HT-29 (cell line): ENCODE measurements at regions not wholly inside any gene's neighbourhood (a gene's known extent, or its start where the extent isn't known, plus 50 kb on each side); places are given as distances from the start of the nearest gene placed in this dataset.
"Not testable (repeated sequence)": the region's sequence is repeated elsewhere in the genome, so short reads cannot be mapped to it uniquely, and the experiment has no call there.

ENCODE experiments used
- DNase-seq: peaks from one replicate; pipeline ENCODE4 v3.0.0-alpha.2; 2015; ENCODE audit warnings: low spot score

DNA sequence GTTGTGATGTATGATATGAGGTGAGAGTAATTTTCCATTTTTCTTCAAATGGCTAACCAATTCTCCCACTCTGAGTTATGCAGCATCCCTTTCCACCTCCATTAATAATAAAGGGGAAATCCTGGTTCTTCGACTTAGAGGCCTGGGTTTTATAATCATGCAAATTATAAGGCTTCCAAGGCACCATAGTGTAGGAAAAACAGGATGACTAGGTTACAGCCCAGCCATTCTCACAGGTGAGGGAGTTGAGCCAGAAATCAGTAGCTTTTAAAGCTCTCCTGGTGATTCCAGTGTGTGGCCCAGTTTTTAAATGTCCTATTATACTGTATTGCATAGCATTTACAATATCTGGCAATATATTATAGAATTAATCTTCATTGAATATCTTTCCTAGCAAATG is 203.1 kb downstream of the ARHGEF9 start:
- no peak for DNase-seq

GRCh38 chrX:63581398-63581797 is 203.6 kb downstream of the ARHGEF9 start:
- no peak for DNase-seq

DNA sequence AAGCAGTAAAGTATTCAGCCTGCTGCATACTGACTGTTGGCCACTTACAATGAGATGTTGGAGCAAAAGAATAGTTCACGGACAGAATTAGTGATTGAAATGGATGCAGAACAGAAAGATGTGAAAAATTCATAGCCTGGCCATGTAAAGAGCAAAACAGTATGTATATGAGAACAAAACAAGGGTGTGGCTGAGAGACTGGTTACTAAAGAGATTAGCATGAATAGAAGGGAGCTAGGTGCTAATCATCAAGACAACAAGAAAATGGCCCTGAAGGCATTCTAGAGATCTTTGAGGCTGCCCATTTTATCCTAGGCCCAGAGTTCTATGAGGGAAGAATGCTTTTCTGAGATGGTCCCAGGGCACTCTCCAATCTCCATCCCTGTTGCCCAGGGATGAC is 208.5 kb downstream of the ARHGEF9 start:
- no peak for DNase-seq

- DNase-seq = not testable (repeated sequence)
Observed at GRCh38 chrX:63575700-63576099, 209.3 kb downstream of the ARHGEF9 start.

GRCh38 chrX:63566856-63567255 is 215.7 kb upstream of the SPIN4 start:
- DNase-seq = no peak

- DNase-seq = peak; percentile 6
Observed at GRCh38 chrX:63561425-63561824, 210.3 kb upstream of the SPIN4 start.

DNA sequence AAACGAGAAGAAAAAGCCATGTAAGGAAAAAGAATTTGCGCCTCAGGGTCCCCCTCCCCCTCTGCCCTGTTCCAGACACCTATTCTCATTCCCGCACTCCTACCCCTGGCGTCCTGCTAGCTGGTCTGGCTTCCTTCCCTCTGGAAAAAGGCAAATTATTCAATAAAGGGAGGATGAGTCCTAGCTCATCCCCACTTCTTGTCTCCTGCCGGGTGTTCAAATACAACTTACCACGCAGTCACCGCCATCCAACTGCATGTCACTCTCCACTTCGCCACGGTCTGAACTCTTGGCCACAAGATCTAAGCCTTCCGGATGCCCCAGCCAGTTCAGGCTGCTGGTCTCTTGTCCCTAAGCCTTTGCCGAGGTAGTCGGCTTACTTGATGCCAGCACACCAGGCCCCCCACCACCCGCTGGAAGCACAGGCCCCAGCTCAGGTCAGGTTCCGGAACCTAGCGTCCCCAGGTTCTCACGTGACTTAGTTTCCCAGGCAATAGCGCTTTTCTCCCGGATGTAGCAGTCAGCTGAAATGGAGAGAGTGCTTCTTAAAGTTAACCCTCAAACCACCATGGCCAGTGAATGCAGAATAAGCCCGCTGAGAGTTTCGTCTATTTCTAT is 209.6 kb upstream of the SPIN4 start:
- peak; percentile 53 for DNase-seq

DNA sequence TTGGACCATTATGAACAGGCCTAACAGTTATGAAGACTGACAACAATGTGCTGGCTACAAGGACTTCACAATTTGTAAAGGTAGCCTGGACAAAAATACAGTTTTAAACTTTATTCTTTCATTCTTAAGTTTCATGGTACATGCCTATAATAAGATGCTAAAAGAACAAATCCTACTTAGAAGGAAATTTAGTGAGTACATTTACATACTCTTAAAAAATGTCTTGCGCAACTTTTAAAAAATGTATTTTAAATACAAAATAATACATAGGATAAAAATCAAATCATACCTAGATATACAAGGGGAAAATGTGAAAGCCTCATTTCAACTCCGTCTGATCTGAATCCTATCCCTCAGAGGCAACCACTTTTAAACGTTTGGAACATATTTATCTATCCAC is 200.7 kb upstream of the SPIN4 start:
- DNase-seq = no peak

DNA sequence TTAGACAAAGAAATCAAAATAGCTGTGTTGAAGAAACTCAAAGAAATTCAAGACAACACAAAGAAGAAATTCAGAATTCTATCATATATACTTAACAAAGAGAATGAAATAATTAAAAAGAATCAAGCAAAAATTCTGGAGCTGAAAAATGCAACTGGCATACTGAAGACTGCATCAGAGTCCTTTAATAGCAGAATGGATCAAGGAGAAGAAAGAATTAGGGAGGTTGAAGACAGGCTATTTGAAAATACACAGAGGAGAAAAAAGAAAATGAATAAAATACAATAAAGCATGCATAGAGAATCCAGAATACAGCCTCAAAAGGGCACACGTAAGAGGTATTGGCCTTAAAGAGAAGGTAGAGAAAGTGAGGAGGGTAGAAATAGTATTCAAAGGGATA is 179.5 kb upstream of the SPIN4 start:
- no peak for DNase-seq

DNA sequence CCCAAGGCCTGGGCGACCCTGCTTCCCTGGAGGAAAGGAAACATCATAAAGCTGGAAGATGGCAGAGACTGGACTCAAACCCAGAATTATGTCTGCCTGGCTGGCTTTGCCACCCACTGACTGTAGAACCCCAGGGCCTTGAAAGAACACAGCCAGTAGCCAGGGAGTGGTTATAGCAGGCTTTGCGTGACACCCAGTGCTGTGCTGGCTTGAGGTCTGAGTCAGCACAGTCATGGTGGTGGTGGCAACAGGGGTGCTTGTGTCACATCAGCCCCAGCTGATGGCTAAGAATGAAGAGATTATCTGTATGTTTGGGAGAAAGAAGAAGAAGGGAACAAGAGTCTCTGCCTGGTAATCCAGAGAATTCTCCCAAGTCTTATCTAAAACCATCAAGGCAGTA is 178.8 kb upstream of the SPIN4 start:
- no peak for DNase-seq

GRCh38 chrX:63526863-63527262 is 175.7 kb upstream of the SPIN4 start:
- DNase-seq = no peak

GRCh38 chrX:63525491-63525890 is 174.4 kb upstream of the SPIN4 start:
- DNase-seq = no peak

DNA sequence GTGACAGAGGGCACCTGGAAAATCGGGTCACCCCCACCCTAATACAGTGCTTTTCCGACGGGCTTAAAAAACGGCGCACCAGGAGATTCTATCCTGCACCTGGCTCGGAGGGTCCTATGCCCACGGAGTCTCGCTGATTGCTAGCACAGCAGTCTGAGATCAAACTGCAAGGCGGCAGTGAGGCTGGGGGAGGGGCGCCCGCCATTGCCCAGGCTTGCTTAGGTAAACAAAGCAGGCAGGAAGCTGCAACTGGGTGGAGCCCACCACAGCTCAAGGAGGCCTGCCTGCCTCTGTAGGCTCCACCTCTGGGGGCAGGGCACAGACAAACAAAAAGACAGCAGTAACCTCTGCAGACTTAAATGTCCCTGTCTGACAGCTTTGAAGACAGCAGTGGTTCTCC is 168.2 kb upstream of the SPIN4 start:
- not testable (repeated sequence) for DNase-seq

DNA sequence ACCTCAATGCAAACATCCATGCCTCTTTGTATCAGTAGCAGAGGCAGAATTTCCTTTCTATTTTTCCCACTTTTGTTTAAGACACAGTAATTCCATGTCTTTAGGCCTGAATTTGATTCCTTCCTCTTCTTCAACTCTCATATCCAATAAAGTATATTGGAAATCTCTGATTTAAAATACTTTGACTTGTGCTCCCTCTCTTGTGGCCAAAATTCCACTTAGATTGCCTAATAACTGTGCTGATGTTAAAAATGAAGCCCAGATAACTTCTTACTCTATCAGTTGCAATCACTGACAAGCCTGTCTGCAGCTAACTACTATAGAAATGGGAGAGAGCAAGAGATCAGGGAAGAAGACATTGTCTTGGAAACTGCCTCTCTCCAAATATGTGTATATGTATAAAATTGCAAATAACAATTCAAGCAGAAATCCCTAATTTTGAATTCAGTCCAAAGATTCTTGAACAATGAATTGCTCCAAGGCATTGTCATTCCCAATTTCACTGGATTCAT is 163.5 kb upstream of the SPIN4 start:
- DNase-seq = no peak

DNA sequence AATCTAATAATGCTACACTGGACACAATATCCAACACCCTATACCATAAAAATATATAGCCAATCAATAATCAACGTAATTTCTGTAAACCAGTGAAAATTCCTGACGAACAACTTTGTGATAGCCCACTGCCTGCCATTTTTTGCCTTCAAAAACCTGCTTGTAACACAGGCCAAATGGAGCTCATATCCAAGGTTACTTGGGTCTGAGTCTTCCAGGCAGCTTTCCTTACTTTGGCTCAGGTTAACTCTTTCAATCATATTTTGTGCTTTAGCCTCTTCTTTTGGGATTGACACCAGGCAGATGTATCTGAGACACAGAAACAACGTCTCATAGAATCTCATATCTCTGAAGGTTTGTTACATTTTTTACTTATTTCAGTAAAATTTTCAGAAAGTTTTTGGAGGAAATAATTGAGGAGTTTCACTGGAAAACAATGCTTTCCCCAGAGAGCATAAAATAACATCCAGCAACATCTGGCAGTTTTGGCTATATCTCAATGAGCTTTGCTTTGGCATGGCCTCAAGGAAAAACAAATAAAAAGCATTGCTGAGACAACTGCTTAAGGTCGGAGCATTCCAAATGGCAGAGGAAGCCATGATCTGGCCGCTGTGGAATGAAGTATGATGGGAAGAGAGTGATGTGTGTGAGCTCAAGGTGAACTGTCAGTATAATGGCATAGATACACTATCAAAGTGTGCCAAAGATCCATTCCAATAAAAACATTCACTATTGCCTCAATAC is 162.9 kb upstream of the SPIN4 start:
- DNase-seq = no peak

- no peak for DNase-seq
Observed at GRCh38 chrX:63511361-63511760, 160.2 kb upstream of the SPIN4 start.

DNA sequence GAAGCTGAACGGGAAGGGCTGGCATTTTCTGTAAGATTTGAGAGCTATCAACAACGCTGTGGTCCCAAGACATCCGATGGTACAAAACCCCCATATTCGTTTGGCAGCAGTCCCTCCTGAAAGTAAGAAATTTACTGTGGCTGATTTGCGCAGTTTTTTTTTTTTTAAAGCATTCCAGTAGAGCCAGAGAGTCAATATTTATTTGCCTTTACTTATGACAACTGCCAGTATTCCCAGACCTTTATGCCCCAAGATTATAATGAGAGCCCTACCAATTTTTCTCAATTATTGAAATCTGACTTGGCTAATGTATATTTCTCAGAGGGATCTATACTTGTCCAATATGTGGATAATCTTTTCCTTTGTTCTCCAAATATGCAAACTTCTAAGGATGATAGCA is 157.5 kb upstream of the SPIN4 start:
- no peak for DNase-seq

GRCh38 chrX:63506320-63506719 is 155.2 kb upstream of the SPIN4 start:
- peak; percentile 58 for DNase-seq

DNA sequence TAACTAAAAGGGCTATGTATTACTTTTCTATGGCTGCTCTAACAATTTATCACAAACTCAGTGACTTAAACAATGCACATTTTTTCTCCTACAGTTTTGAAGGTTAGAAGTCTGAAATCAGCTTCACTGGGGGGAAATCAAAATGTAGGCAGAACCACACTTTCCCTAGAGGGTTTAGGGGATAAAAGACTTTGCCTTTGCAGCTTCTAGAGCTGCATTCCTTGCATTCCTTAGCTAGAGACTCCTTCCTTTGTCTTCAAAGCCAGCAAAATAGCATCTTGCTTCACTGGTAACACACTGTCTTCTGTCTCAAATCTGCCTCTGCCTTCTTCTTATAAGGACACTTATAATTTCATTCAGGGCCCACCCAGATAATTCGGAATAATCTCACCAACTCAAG is 152.4 kb upstream of the SPIN4 start:
- no peak for DNase-seq

GRCh38 chrX:63488546-63489373 is 137.6 kb upstream of the SPIN4 start:
- DNase-seq = no peak

DNA sequence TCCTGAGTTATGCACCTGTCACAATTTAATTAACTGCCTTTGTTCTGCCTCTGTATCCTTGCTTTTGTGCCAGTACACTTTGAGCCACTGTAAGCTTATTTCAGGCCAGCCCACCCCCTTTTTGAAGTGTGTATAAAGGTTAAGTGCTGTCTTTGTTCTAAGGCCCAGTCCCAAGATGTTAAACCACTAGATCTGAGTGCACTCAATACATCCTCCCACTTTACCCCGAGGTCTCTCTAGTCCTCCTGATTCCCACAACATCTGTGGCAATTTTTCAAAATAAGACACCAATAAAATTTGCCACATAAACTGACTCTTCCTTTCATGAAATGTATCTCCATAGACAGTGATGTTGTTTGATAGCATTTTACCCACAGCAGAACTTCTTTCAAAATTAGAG is 124.1 kb upstream of the SPIN4 start:
- DNase-seq = peak; percentile 4

GRCh38 chrX:63471004-63471403 is 119.9 kb upstream of the SPIN4 start:
- DNase-seq = no peak
